PC-3 (cell line): ENCODE measurements at regions not wholly inside any gene's neighbourhood (a gene's known extent, or its start where the extent isn't known, plus 50 kb on each side); places are given as distances from the start of the nearest gene placed in this dataset.

ENCODE experiments used
- ATAC-seq: fragments of 200-7000 bp; cut with Tn5 transposase; 2 replicates; pipeline ENCODE4 v1.9.1; 2020; ENCODE audit warnings: mild to moderate bottlenecking, moderate library complexity
- BruUV-seq: library from RNA; stranded (reverse); fragments of 400-500 nt; replicated peaks from 2 replicates; lab custom pipeline; 2021; lab: Mats Ljungman, UMichigan
- CTCF ChIA-PET: fragments of 300-600 bp; sonication (Branson Sonifier 250); formaldehyde crosslinking; loops from one replicate; lab custom pipeline; 2022; ENCODE audit warnings: antibody characterized with exemption; lab: Charles Lee
- POLR2A ChIA-PET: fragments of 300-600 bp; sonication (Branson Sonifier 250); formaldehyde crosslinking; loops from one replicate; lab custom pipeline; 2022; ENCODE audit warnings: antibody characterized with exemption; ENCODE audit not compliant: unreplicated experiment; lab: Charles Lee
- DNase-seq: peaks from one replicate; pipeline ENCODE4 v3.0.0-alpha.2; 2015
- H2AFZ ChIP-seq: fragments of 300-600 bp; sonication (generic); 2 replicates; pipeline ENCODE4 v1.6.0; 2016; ENCODE audit warnings: antibody characterized with exemption, low read length
- H3F3A ChIP-seq: fragments of 300-600 bp; sonication (generic); one replicate; pipeline ENCODE4 v1.6.0; 2017; ENCODE audit warnings: antibody characterized with exemption, low read length, control low read depth, mild to moderate bottlenecking; ENCODE audit not compliant: unreplicated experiment
- H3K27ac ChIP-seq: fragments of 300-600 bp; sonication (generic); 2 replicates; pipeline ENCODE4 v1.5.1; 2016; ENCODE audit warnings: mild to moderate bottlenecking, low read length
- H3K27me3 ChIP-seq: fragments of 300-600 bp; sonication (generic); 2 replicates; pipeline ENCODE4 v1.6.1; 2016; ENCODE audit warnings: low read length, mixed read lengths
- H3K36me3 ChIP-seq: fragments of 300-600 bp; sonication (generic); 2 replicates; pipeline ENCODE4 v1.6.1; 2016; ENCODE audit warnings: low read depth, mixed run types, low read length, mixed read lengths
- H3K4me1 ChIP-seq: fragments of 300-600 bp; sonication (generic); 2 replicates; pipeline ENCODE4 v1.5.1; 2016; ENCODE audit warnings: low read length; ENCODE audit not compliant: insufficient read depth
- H3K4me2 ChIP-seq: fragments of 300-600 bp; sonication (generic); 2 replicates; pipeline ENCODE4 v1.6.0; 2016; ENCODE audit warnings: low read length
- H3K4me3 ChIP-seq: fragments of 300-600 bp; sonication (generic); 2 replicates; pipeline ENCODE4 v1.5.1; 2016; ENCODE audit warnings: mild to moderate bottlenecking, low read length, mixed read lengths
- H3K79me2 ChIP-seq: fragments of 300-600 bp; sonication (generic); 2 replicates; pipeline ENCODE4 v1.6.1; 2017; ENCODE audit warnings: low read length, mixed read lengths
- H3K9ac ChIP-seq: fragments of 300-600 bp; sonication (generic); 2 replicates; pipeline ENCODE4 v1.6.0; 2016; ENCODE audit warnings: mild to moderate bottlenecking, low read length
- H3K9me2 ChIP-seq: fragments of 300-600 bp; sonication (generic); replicated peaks from 2 replicates; pipeline ENCODE4 v1.6.1; 2016; ENCODE audit warnings: mixed run types, low read length, mixed read lengths
- H3K9me3 ChIP-seq: fragments of 300-600 bp; sonication (generic); 2 replicates; pipeline ENCODE4 v1.6.1; 2016; ENCODE audit warnings: low read length, mixed read lengths
- H4K20me1 ChIP-seq: fragments of 300-600 bp; sonication (generic); 2 replicates; pipeline ENCODE4 v1.6.1; 2016; ENCODE audit warnings: low read length, mixed read lengths
- CTCF ChIP-seq: fragments of 300-600 bp; sonication (generic); conservative IDR thresholded peaks from 2 replicates; pipeline ENCODE4 v1.5.1; 2017; ENCODE audit warnings: antibody characterized with exemption, low read depth, mild to moderate bottlenecking, low read length
- EZH2 ChIP-seq: fragments of 300-600 bp; sonication (generic); IDR thresholded peaks from one replicate; pipeline ENCODE4 v1.6.1; 2017; ENCODE audit warnings: antibody characterized with exemption, mild to moderate bottlenecking, low read length; ENCODE audit not compliant: unreplicated experiment
- EZH2phosphoT487 ChIP-seq: fragments of 300-600 bp; sonication (generic); IDR thresholded peaks from 2 replicates; pipeline ENCODE4 v1.6.1; 2018; ENCODE audit warnings: mild to moderate bottlenecking, antibody characterized with exemption, low read length, borderline replicate concordance
- intact Hi-C: fragments of 100-400 bp; cut with micrococcal nuclease; formaldehyde crosslinking; loops from 2 replicates; pipeline ENCODE4 v1.9.0; 2023

DNA sequence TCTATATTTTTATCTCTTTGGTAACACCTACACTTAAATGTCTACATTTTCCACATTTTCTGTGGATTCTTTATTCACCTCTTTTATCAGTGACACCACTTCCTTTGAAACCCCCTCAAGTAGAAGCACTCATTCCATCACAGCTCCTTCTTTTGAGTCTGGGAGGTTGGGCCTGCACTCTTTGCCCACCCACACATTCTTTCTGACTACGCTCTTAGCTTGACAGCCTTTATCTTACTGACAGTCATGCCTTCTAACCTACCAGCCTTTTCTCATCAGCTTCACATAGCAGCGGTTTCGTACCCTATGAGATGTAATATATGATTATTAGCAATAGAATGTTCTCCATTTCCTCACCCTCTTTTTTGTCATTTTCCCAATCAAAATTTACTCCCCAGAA is 151.9 kb downstream of the TNFSF18 start:
- H3K4me2 ChIP-seq, result no peak overlapping the region
- H3K79me2 ChIP-seq, result no peaks in the 10 kb centered on the region
- no peak overlapping the region for H3K27ac ChIP-seq
- no peaks in the 10 kb centered on the region for H3K9me2 ChIP-seq
- H3K27me3 ChIP-seq, result no peaks in the 10 kb centered on the region
- CTCF ChIA-PET, result interaction anchor here (0.5 kb wide), 1 partner anchor 49 kb away, joined by 3 read pairs; no protein-coding TSS in a partner anchor
- no peak for ATAC-seq
- BruUV-seq, result no TSS peak
- H3K4me3 ChIP-seq, result no peak overlapping the region
- intact Hi-C loops, result no loop called here
- H3K36me3 ChIP-seq, result no peaks in the 10 kb centered on the region
- peaks cover 53% of the 10 kb centered on the region for H3K4me1 ChIP-seq
- peaks cover 21% of the 10 kb centered on the region for H3F3A ChIP-seq
- no peak overlapping the region for H3K9ac ChIP-seq
- no peak overlapping the region for H2AFZ ChIP-seq
- no peaks in the 10 kb centered on the region for H3K9me3 ChIP-seq
- DNase-seq, result no peak
- POLR2A ChIA-PET, result no interaction called here
- H4K20me1 ChIP-seq, result no peaks in the 10 kb centered on the region
- no peak for TF ChIP-seq EZH2
- TF ChIP-seq CTCF, result no peak
- TF ChIP-seq EZH2phosphoT487, result no peak

DNA sequence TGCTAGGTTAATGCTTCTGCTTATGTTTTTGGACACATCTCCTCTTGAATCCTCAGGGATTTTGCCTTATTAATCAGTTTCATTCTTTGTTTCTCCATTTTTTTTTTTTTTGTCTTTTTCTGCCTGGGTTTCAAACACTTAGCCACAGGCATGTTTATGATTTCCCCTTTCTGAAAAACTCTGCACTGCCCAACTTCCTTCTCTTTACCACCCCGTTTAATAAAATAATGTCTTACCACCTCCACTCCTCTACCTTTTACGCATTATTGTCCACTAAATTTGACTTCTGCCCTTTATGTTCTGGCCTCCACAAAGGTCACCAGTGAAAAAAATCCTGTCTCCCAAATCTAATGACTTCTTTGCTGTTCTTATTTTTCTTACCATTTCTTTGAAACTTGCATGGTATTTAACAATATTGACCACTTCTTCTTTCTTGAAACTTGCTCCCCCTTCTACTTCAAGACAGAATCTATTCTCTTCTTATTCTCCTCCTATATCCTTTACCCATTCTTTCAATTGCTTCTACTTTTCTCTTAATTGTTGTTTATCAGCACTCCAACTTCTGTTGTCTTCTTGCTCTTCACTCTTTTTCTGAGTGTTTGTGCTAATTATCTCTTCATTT is 150.3 kb downstream of the TNFSF18 start:
- Histone ChIP-seq H3K36me3 (no peaks in the 10 kb centered on the region), H3K4me3 (no peak overlapping the region), H3K27me3 (no peaks in the 10 kb centered on the region), H3K9me2 (no peaks in the 10 kb centered on the region), H3K79me2 (no peaks in the 10 kb centered on the region), H3K9me3 (no peaks in the 10 kb centered on the region), H3K4me2 (no peak overlapping the region), H3K27ac (no peak overlapping the region), H2AFZ (no peak overlapping the region), H4K20me1 (no peaks in the 10 kb centered on the region), H3K9ac (no peak overlapping the region), H3F3A (peaks cover 23% of the 10 kb centered on the region), H3K4me1 (peaks cover 52% of the 10 kb centered on the region)
- no peak for TF ChIP-seq EZH2phosphoT487
- no peak for TF ChIP-seq EZH2
- no peak for TF ChIP-seq CTCF
- ChIA-PET POLR2A (no interaction called here), CTCF (no interaction called here)
- no peak for DNase-seq
- ATAC-seq, result no peak
- intact Hi-C loops, result no loop called here
- BruUV-seq, result no TSS peak

GRCh38 chr1:172902200-172902599 is 148.5 kb downstream of the TNFSF18 start:
- Histone ChIP-seq H3K9me3 (no peaks in the 10 kb centered on the region), H3F3A (peaks cover 22% of the 10 kb centered on the region), H3K9ac (no peak overlapping the region), H3K36me3 (no peaks in the 10 kb centered on the region), H4K20me1 (no peaks in the 10 kb centered on the region), H3K4me2 (peak overlapping the region; percentile 10), H3K9me2 (no peaks in the 10 kb centered on the region), H3K27me3 (no peaks in the 10 kb centered on the region), H3K79me2 (no peaks in the 10 kb centered on the region), H2AFZ (no peak overlapping the region), H3K27ac (peak overlapping the region; percentile 54), H3K4me3 (no peak overlapping the region), H3K4me1 (peaks cover 47% of the 10 kb centered on the region)
- no TSS peak for BruUV-seq
- no peak for TF ChIP-seq EZH2phosphoT487
- no peak for TF ChIP-seq EZH2
- TF ChIP-seq CTCF, result no peak
- ChIA-PET CTCF (interaction anchor here (0.8 to 1.1 kb wide), 3 partner anchors 74 to 300 kb away, joined by 4 to 13 read pairs (median 9); no protein-coding TSS in a partner anchor), POLR2A (interaction anchor here (0.6 to 1.2 kb wide), 4 partner anchors 12 to 1175 kb away, joined by 3 to 5 read pairs (median 4); no protein-coding TSS in a partner anchor)
- intact Hi-C loops, result loop anchor here (1.0 kb wide), 1 partner anchor 300 kb away; no protein-coding TSS in a partner anchor
- no peak for DNase-seq
- ATAC-seq, result no peak
